ENCODE measurements at regions not wholly inside any gene's neighbourhood (a gene's known extent, or its start where the extent isn't known, plus 50 kb on each side); places are given as distances from the start of the nearest gene placed in this dataset.

DNA sequence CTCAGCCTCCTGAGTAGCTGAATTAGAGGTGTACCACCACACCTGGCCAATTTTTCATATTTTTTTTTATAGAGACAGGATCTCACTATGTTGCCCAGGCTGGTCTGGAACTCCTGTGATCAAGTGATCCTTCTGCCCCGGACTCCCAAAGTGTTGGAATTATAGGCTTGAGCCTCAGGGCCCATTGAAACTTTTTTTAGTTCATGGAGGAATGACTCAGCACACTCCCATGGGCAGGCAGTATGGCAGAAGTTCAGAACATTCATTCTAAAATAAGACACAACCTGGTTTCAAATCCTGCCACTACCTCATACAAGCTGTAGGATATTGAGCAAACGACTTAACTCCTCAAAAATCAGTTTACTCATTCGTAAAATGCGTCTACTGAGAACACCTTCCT lies 320.4 kb upstream of the SP8 start:
- TF ChIP-seq, protein P1, sequence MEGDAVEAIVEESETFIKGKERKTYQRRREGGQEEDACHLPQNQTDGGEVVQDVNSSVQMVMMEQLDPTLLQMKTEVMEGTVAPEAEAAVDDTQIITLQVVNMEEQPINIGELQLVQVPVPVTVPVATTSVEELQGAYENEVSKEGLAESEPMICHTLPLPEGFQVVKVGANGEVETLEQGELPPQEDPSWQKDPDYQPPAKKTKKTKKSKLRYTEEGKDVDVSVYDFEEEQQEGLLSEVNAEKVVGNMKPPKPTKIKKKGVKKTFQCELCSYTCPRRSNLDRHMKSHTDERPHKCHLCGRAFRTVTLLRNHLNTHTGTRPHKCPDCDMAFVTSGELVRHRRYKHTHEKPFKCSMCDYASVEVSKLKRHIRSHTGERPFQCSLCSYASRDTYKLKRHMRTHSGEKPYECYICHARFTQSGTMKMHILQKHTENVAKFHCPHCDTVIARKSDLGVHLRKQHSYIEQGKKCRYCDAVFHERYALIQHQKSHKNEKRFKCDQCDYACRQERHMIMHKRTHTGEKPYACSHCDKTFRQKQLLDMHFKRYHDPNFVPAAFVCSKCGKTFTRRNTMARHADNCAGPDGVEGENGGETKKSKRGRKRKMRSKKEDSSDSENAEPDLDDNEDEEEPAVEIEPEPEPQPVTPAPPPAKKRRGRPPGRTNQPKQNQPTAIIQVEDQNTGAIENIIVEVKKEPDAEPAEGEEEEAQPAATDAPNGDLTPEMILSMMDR (IDR thresholded peaks at IDR 0.05): no peak
- TF ChIP-seq EZH2phosphoT487 (IDR thresholded peaks at IDR 0.05) (no peak), EZH2 (IDR thresholded peaks at IDR 0.05) (no peak)

All from neural progenitor cell (in vitro differentiated cells).